ACC112 (cell line): ENCODE measurements at regions not wholly inside any gene's neighbourhood (a gene's known extent, or its start where the extent isn't known, plus 50 kb on each side); places are given as distances from the start of the nearest gene placed in this dataset.

ENCODE experiments used
- H2AFZ ChIP-seq: fragments of 200-600 bp; sonication (generic); one replicate; pipeline ENCODE4 v1.6.0; 2017; ENCODE audit warnings: antibody characterized with exemption, low read length; ENCODE audit not compliant: unreplicated experiment
- H3K27ac ChIP-seq: fragments of 200-600 bp; sonication (generic); 2 replicates; pipeline ENCODE4 v1.5.1; 2014; ENCODE audit warnings: low read depth, mild to moderate bottlenecking, antibody characterized with exemption, low read length, moderate library complexity
- H3K27me3 ChIP-seq: fragments of 200-600 bp; sonication (generic); 2 replicates; pipeline ENCODE4 v1.6.1; 2014; ENCODE audit warnings: mild to moderate bottlenecking, antibody characterized with exemption, low read length, moderate library complexity, mixed read lengths; ENCODE audit not compliant: insufficient read depth
- H3K36me3 ChIP-seq: fragments of 200-600 bp; sonication (generic); 2 replicates; pipeline ENCODE4 v1.6.1; 2016; ENCODE audit warnings: mild to moderate bottlenecking, antibody characterized with exemption, low read length, moderate library complexity, mixed read lengths; ENCODE audit not compliant: insufficient read depth
- H3K4me1 ChIP-seq: fragments of 200-600 bp; sonication (generic); one replicate; pipeline ENCODE4 v1.6.1; 2016; ENCODE audit warnings: low read length, mixed read lengths; ENCODE audit not compliant: insufficient read depth, unreplicated experiment, control insufficient read depth
- H3K4me3 ChIP-seq: fragments of 200-600 bp; sonication (generic); 2 replicates; pipeline ENCODE4 v1.5.1; 2014; ENCODE audit warnings: mild to moderate bottlenecking, low read depth, low read length
- H3K79me2 ChIP-seq: fragments of 200-600 bp; sonication (generic); one replicate; pipeline ENCODE4 v1.6.0; 2016; ENCODE audit warnings: low read length; ENCODE audit not compliant: control insufficient read depth, unreplicated experiment, insufficient read depth

DNA sequence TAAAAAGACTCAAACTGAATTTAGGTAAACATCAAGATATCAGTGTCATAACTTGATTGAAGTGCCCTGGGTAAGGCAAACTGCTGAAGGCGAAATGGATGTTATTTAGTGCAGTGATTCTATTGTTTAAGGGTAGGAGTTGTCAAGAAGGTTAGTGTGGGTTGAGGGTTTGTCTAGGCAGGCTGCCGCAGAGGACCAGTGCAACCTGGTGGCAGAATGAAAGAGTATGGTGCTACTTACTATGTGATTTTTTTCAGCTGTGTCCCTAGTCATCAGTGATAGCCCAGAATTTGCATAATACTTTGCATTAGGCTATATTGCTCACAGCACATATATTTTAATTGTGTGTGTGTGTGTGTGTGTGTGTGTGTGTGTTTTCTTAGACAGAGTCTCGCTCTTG is 1127.0 kb downstream of the GALC start:
- Histone ChIP-seq H3K27ac (no peak overlapping the region), H3K27me3 (no peaks in the 10 kb centered on the region), H3K36me3 (no peaks in the 10 kb centered on the region), H3K79me2 (no peaks in the 10 kb centered on the region), H2AFZ (no peak overlapping the region), H3K4me3 (no peak overlapping the region), H3K4me1 (no peaks in the 10 kb centered on the region)

DNA sequence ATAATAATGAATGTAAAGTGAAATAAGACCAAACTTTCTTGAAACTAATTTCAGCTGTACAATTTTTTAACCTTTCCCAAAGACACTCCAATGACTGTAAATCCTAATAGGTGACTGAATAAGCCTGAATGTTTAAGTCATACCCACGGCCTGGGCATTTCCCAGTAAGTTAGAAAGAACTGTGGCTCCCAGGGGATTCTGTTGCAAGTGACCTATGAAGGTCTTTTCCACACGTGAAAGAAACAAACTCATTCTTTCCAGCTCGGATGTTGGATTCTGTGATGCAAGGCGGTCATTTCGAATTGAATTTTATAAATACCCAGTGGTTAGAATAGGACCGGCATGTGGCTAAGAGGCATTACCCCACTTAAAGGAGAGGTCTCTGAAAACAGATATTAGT is 1134.4 kb downstream of the GALC start:
- no peaks in the 10 kb centered on the region for H3K27me3 ChIP-seq
- H2AFZ ChIP-seq = no peak overlapping the region
- H3K79me2 ChIP-seq = no peaks in the 10 kb centered on the region
- H3K36me3 ChIP-seq = no peaks in the 10 kb centered on the region
- H3K27ac ChIP-seq = no peak overlapping the region
- H3K4me1 ChIP-seq = no peaks in the 10 kb centered on the region
- no peak overlapping the region for H3K4me3 ChIP-seq

DNA sequence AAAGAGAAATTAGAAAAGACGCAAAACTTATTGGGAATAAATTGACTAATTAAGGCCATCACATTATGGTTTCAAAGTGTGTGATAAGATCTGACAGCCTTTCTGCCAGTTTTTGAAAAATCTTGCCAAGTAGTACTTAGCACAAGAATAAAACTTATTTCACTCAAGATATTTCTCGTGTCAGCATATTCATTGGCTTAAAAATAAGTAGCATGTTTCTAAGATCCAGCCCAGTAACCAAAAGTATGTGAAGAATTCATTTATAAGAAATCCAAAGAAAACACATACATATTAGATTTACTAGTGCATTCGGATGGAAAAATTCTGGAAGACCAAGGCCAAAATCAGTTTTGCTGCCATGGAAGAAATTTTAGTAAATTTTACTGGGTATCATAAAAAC is 1135.0 kb downstream of the GALC start:
- no peak overlapping the region for H3K4me3 ChIP-seq
- H2AFZ ChIP-seq = no peak overlapping the region
- no peaks in the 10 kb centered on the region for H3K4me1 ChIP-seq
- H3K36me3 ChIP-seq = no peaks in the 10 kb centered on the region
- no peaks in the 10 kb centered on the region for H3K79me2 ChIP-seq
- no peaks in the 10 kb centered on the region for H3K27me3 ChIP-seq
- no peak overlapping the region for H3K27ac ChIP-seq

DNA sequence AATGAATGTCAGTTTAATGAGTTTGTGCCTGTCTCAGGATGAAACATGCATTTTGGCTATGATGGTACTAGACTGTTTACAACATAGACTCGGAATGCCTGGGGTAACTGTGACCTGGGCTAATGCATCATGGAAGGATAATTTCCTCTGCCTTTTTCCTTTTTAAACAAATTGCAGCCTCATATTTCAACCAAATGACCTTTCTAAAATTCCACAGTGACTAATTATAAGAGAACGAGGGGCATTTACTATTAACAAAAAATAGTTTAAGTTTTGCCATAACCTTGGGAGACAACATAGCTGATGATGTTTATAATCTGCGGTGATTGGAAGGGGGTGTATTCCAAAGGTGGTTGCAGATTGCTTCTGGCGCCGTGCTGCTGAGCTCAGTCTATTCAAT is 1140.5 kb downstream of the GALC start:
- Histone ChIP-seq H3K27ac (no peak overlapping the region), H2AFZ (no peak overlapping the region), H3K79me2 (no peaks in the 10 kb centered on the region), H3K4me1 (no peaks in the 10 kb centered on the region), H3K27me3 (no peaks in the 10 kb centered on the region), H3K36me3 (no peaks in the 10 kb centered on the region), H3K4me3 (no peak overlapping the region)

DNA sequence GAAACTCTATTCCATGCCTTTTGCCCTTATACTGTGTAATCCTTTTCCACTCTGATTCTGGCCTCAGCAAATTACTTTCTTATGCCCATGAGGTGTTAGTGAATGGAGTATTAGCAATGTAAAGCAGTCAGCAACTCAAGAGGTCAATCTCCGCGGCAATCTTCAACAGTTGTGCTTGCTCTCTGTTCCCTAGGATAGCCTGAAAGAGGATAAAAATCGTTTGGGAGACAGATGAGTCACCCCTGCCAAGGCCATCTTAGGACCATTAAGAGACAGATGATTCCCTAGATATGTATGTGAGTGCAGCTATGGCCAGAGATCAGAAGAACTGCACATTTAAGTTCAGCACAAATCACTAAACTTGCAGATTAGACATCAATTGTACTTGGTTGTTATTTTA is 1145.8 kb downstream of the GALC start:
- Histone ChIP-seq H3K27ac (no peak overlapping the region), H3K4me3 (no peak overlapping the region), H2AFZ (no peak overlapping the region), H3K27me3 (no peaks in the 10 kb centered on the region), H3K36me3 (no peaks in the 10 kb centered on the region), H3K79me2 (no peaks in the 10 kb centered on the region), H3K4me1 (no peaks in the 10 kb centered on the region)

DNA sequence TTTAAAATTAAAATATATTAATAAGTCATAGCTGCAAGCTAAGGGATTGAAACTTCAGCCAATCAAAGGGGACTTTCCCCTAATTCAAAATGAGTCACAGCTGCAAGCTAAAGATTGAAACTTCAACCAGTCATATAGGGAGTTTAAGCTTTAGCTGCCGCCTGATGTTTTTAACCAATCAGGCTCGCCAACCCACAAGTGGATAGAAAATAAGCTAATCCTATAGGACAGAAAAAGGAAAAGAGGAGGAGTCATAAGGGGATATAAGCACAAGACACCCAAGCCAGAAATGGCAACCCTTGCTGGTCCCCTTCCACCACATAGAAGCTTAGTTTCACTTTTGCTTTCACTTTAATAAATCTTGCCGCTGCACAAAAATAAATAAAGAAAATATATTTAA is 1154.6 kb downstream of the GALC start:
- H3K79me2 ChIP-seq = no peaks in the 10 kb centered on the region
- H3K36me3 ChIP-seq = no peaks in the 10 kb centered on the region
- H3K27me3 ChIP-seq = no peaks in the 10 kb centered on the region
- H2AFZ ChIP-seq = no peak overlapping the region
- H3K27ac ChIP-seq = no peak overlapping the region
- no peak overlapping the region for H3K4me3 ChIP-seq
- no peaks in the 10 kb centered on the region for H3K4me1 ChIP-seq

DNA sequence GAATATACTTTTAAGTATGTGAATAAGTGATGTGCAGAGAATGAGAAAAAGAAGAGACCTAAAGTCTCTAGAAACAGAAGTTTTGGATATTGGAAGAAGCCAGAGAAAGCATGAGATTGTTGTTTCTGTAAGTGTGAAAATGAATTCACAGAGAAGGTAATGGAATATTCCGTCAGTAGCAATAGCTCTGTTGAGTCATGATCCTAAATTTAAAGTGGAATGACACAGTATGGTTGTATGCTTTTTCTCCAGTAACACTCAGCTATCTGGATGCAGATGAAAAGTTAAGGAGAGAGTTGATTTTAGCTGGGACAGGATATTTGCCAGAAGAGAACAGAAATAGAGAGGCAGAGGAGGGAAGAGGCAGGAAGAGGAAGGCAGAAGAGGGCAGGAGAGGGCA is 1166.3 kb downstream of the GALC start:
- H3K4me1 ChIP-seq = no peaks in the 10 kb centered on the region
- H2AFZ ChIP-seq = no peak overlapping the region
- no peaks in the 10 kb centered on the region for H3K36me3 ChIP-seq
- no peaks in the 10 kb centered on the region for H3K79me2 ChIP-seq
- H3K4me3 ChIP-seq = no peak overlapping the region
- H3K27ac ChIP-seq = no peak overlapping the region
- no peaks in the 10 kb centered on the region for H3K27me3 ChIP-seq

DNA sequence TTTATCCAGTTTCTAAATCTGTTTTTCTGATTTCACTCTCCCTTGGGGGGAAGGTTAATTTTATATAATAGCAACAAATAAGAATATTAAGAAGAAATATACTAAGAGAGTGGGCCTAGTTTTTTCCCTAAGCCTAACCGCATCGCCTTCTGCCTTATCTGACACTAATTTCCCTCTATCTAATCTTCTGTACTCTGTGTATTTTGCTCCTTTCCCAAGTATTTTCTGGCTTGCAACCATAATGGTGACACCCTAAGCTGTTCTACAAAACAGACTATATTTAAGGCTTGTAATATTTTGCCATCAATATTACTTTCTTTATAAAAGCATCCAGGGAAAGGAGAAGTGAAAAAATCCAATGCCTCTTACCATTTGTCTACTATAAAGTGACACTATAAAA is 1168.8 kb downstream of the GALC start:
- no peaks in the 10 kb centered on the region for H3K27me3 ChIP-seq
- H2AFZ ChIP-seq = no peak overlapping the region
- H3K36me3 ChIP-seq = no peaks in the 10 kb centered on the region
- H3K4me1 ChIP-seq = no peaks in the 10 kb centered on the region
- no peak overlapping the region for H3K4me3 ChIP-seq
- no peak overlapping the region for H3K27ac ChIP-seq
- H3K79me2 ChIP-seq = no peaks in the 10 kb centered on the region

DNA sequence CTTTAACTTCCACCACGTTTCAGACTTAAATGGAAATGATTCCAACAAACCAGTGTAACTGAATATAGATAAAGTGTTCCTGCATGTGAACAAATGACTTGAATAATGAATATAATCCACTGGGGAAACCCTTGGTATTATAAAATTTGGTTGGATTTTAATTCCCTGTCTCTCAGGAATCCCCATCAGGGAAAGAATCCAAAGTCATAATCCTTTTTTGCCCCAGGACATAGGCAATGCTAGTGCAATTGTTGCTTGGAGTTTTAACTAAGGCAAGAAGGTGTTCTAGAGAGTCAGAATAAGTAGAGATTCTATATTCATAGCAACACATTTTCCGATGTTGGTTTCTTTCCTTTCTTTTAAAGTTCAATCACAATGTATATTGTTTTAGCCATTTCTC is 1169.4 kb downstream of the GALC start:
- Histone ChIP-seq H3K4me1 (no peaks in the 10 kb centered on the region), H2AFZ (no peak overlapping the region), H3K36me3 (no peaks in the 10 kb centered on the region), H3K4me3 (no peak overlapping the region), H3K79me2 (no peaks in the 10 kb centered on the region), H3K27ac (no peak overlapping the region), H3K27me3 (no peaks in the 10 kb centered on the region)

DNA sequence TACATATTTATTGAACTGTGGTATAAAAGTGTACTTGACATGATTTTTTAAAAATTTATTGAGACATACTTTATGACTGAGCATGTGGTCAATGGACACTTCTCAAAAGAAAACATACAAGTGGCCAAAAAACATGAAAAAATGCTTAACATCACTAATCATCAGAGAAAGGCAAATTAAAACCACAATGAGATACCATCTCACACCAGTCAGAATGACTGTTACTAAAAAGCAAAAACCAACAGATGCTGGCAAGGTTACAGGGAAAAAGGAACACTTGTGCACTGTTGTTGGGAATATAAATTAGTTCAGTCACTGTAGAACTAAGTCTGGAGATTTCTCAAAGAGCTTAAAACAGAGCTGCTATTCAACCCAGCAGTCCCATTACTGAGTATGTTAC is 1177.6 kb downstream of the GALC start:
- H2AFZ ChIP-seq = no peak overlapping the region
- no peak overlapping the region for H3K27ac ChIP-seq
- no peaks in the 10 kb centered on the region for H3K79me2 ChIP-seq
- no peaks in the 10 kb centered on the region for H3K4me1 ChIP-seq
- H3K4me3 ChIP-seq = no peak overlapping the region
- H3K27me3 ChIP-seq = no peaks in the 10 kb centered on the region
- H3K36me3 ChIP-seq = no peaks in the 10 kb centered on the region

DNA sequence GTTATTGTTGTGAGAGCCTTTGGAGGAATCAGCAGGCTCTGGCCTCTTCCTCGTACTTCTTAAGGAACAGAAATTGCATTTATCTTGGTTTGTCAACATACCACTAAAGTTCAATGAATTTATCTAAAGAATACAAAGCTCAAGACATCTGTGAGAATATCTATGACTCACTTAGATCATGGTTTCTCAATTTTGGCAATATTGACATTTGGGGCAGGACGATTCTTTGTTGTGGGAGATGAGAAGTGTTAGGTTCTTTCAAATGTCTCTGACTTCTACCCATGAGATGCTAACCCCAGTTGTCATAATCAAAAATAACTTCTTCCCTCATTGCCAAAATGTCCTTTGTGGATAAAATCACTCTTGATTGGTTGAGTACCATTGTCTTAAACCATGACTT is 1190.3 kb downstream of the GALC start:
- Histone ChIP-seq H3K27ac (no peak overlapping the region), H2AFZ (no peak overlapping the region), H3K4me3 (no peak overlapping the region), H3K36me3 (no peaks in the 10 kb centered on the region), H3K27me3 (no peaks in the 10 kb centered on the region), H3K4me1 (peaks cover 16% of the 10 kb centered on the region), H3K79me2 (no peaks in the 10 kb centered on the region)

DNA sequence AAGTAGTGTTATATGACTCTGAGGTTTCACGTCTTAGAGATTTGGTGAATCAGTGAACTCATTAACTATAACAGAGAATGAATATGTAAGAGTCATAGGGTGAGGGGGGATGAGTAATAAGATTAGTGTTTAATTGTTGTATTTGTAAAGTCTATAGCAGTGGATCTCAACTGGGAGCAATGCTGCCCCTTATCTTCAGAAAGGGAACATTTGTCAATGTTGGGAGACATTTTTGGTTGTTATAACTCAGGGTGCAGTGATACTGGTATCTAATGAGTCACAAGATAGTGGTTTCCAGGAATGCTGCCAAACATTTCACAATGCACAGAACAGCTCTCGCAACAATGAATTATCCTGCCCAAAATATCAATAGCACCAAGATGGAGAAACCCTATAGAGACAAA is 1193.7 kb downstream of the GALC start:
- Histone ChIP-seq H3K27ac (peak overlapping the region; percentile 63), H3K79me2 (no peaks in the 10 kb centered on the region), H3K4me3 (no peak overlapping the region), H3K4me1 (peaks cover 16% of the 10 kb centered on the region), H3K36me3 (no peaks in the 10 kb centered on the region), H3K27me3 (no peaks in the 10 kb centered on the region), H2AFZ (no peak overlapping the region)
